ENCODE measurements at regions not wholly inside any gene's neighbourhood (a gene's known extent, or its start where the extent isn't known, plus 50 kb on each side); places are given as distances from the start of the nearest gene placed in this dataset.
"Not testable (repeated sequence)": the region's sequence is repeated elsewhere in the genome, so short reads cannot be mapped to it uniquely, and the experiment has no call there.

GRCh38 chr2:4931721-4932365 is 760.3 kb upstream of the SOX11 start:
- Histone ChIP-seq H3K9ac (ENCODE audit: insufficient read length) (no peak overlapping the region), H3K36me3 (ENCODE audit: insufficient read depth, low read length) (no peaks in the 10 kb centered on the region), H3K27ac (no peak overlapping the region), H3K4me3 (no peak overlapping the region), H3K9me3 (ENCODE audit: low read depth, low read length) (no peaks in the 10 kb centered on the region)
- no peak for DNase-seq (ENCODE audit: low read depth, low spot score)
- TF ChIP-seq POLR2AphosphoS5 (IDR thresholded peaks at IDR 0.05; ENCODE audit: borderline replicate concordance, low read depth, low read length) = no peak

GRCh38 chr2:4935291-4935690 is 756.9 kb upstream of the SOX11 start:
- DNase-seq (ENCODE audit: low read depth, low spot score); H3K36me3 ChIP-seq (ENCODE audit: insufficient read depth, low read length); H3K4me3 ChIP-seq; H3K9me3 ChIP-seq (ENCODE audit: low read depth, low read length); H3K27ac ChIP-seq; H3K9ac ChIP-seq (ENCODE audit: insufficient read length): not testable (repeated sequence)

- Histone ChIP-seq H3K27ac (no peak overlapping the region), H3K9me3 (ENCODE audit: low read depth, low read length) (no peaks in the 10 kb centered on the region), H3K36me3 (ENCODE audit: insufficient read depth, low read length) (no peaks in the 10 kb centered on the region), H3K4me3 (no peak overlapping the region), H3K9ac (ENCODE audit: insufficient read length) (no peak overlapping the region)
- no peak for TF ChIP-seq FOXP2 (optimal IDR thresholded peaks at IDR 0.05; ENCODE audit: control extremely low read depth, extremely low read length, insufficient read depth)
- no peak for TF ChIP-seq POLR2AphosphoS5 (IDR thresholded peaks at IDR 0.05; ENCODE audit: borderline replicate concordance, low read depth, low read length)
- TF ChIP-seq EZH2 (IDR thresholded peaks at IDR 0.05) = no peak
- DNase-seq (ENCODE audit: low read depth, low spot score) = no peak
Measured at GRCh38 chr2:4937550-4937949, 754.6 kb upstream of the SOX11 start.

- no peak overlapping the region for H3K9ac ChIP-seq (ENCODE audit: insufficient read length)
- DNase-seq (ENCODE audit: low read depth, low spot score) = no peak
- H3K27ac ChIP-seq = no peak overlapping the region
- H3K4me3 ChIP-seq = no peak overlapping the region
- no peaks in the 10 kb centered on the region for H3K36me3 ChIP-seq (ENCODE audit: insufficient read depth, low read length)
- no peaks in the 10 kb centered on the region for H3K9me3 ChIP-seq (ENCODE audit: low read depth, low read length)
- TF ChIP-seq EZH2 (IDR thresholded peaks at IDR 0.05) = no peak
- TF ChIP-seq FOXP2 (optimal IDR thresholded peaks at IDR 0.05; ENCODE audit: control extremely low read depth, extremely low read length, insufficient read depth) = no peak
- TF ChIP-seq POLR2AphosphoS5 (IDR thresholded peaks at IDR 0.05; ENCODE audit: borderline replicate concordance, low read depth, low read length) = no peak
Measured at GRCh38 chr2:4938206-4938605, 754.0 kb upstream of the SOX11 start.

GRCh38 chr2:4942441-4942840 is 749.7 kb upstream of the SOX11 start:
- Histone ChIP-seq H3K4me3 (no peak overlapping the region), H3K27ac (no peak overlapping the region), H3K9ac (ENCODE audit: insufficient read length) (no peak overlapping the region), H3K9me3 (ENCODE audit: low read depth, low read length) (no peaks in the 10 kb centered on the region), H3K36me3 (ENCODE audit: insufficient read depth, low read length) (no peaks in the 10 kb centered on the region)
- DNase-seq (ENCODE audit: low read depth, low spot score) = no peak
- no peak for TF ChIP-seq FOXP2 (optimal IDR thresholded peaks at IDR 0.05; ENCODE audit: control extremely low read depth, extremely low read length, insufficient read depth)
- no peak for TF ChIP-seq EZH2 (IDR thresholded peaks at IDR 0.05)
- TF ChIP-seq POLR2AphosphoS5 (IDR thresholded peaks at IDR 0.05; ENCODE audit: borderline replicate concordance, low read depth, low read length) = no peak

- no peak for DNase-seq (ENCODE audit: low read depth, low spot score)
- no peak overlapping the region for H3K9ac ChIP-seq (ENCODE audit: insufficient read length)
- no peak for TF ChIP-seq POLR2AphosphoS5 (IDR thresholded peaks at IDR 0.05; ENCODE audit: borderline replicate concordance, low read depth, low read length)
- no peaks in the 10 kb centered on the region for H3K9me3 ChIP-seq (ENCODE audit: low read depth, low read length)
- H3K4me3 ChIP-seq = no peak overlapping the region
- no peak overlapping the region for H3K27ac ChIP-seq
- no peaks in the 10 kb centered on the region for H3K36me3 ChIP-seq (ENCODE audit: insufficient read depth, low read length)
Measured at GRCh38 chr2:4947911-4948310, 744.3 kb upstream of the SOX11 start.

- Histone ChIP-seq H3K9ac (ENCODE audit: insufficient read length) (no peak overlapping the region), H3K9me3 (ENCODE audit: low read depth, low read length) (no peaks in the 10 kb centered on the region), H3K27ac (no peak overlapping the region), H3K36me3 (ENCODE audit: insufficient read depth, low read length) (no peaks in the 10 kb centered on the region), H3K4me3 (no peak overlapping the region)
- DNase-seq (ENCODE audit: low read depth, low spot score) = no peak
- TF ChIP-seq EZH2 (IDR thresholded peaks at IDR 0.05) = no peak
- no peak for TF ChIP-seq FOXP2 (optimal IDR thresholded peaks at IDR 0.05; ENCODE audit: control extremely low read depth, extremely low read length, insufficient read depth)
- TF ChIP-seq POLR2AphosphoS5 (IDR thresholded peaks at IDR 0.05; ENCODE audit: borderline replicate concordance, low read depth, low read length) = no peak
Measured at GRCh38 chr2:4951368-4951767, 740.8 kb upstream of the SOX11 start.

- no peak overlapping the region for H3K27ac ChIP-seq
- no peak for DNase-seq (ENCODE audit: low read depth, low spot score)
- no peaks in the 10 kb centered on the region for H3K9me3 ChIP-seq (ENCODE audit: low read depth, low read length)
- no peak overlapping the region for H3K4me3 ChIP-seq
- TF ChIP-seq EZH2 (IDR thresholded peaks at IDR 0.05) = no peak
- TF ChIP-seq FOXP2 (optimal IDR thresholded peaks at IDR 0.05; ENCODE audit: control extremely low read depth, extremely low read length, insufficient read depth) = no peak
- TF ChIP-seq POLR2AphosphoS5 (IDR thresholded peaks at IDR 0.05; ENCODE audit: borderline replicate concordance, low read depth, low read length) = no peak
- no peak overlapping the region for H3K9ac ChIP-seq (ENCODE audit: insufficient read length)
- no peaks in the 10 kb centered on the region for H3K36me3 ChIP-seq (ENCODE audit: insufficient read depth, low read length)
Measured at GRCh38 chr2:4959219-4959618, 733.0 kb upstream of the SOX11 start.

- Histone ChIP-seq H3K4me3 (no peak overlapping the region), H3K9ac (ENCODE audit: insufficient read length) (no peak overlapping the region), H3K9me3 (ENCODE audit: low read depth, low read length) (no peaks in the 10 kb centered on the region), H3K27ac (no peak overlapping the region), H3K36me3 (ENCODE audit: insufficient read depth, low read length) (no peaks in the 10 kb centered on the region)
- TF ChIP-seq FOXP2 (optimal IDR thresholded peaks at IDR 0.05; ENCODE audit: control extremely low read depth, extremely low read length, insufficient read depth) (no peak), EZH2 (IDR thresholded peaks at IDR 0.05) (no peak), POLR2AphosphoS5 (IDR thresholded peaks at IDR 0.05; ENCODE audit: borderline replicate concordance, low read depth, low read length) (no peak)
- DNase-seq (ENCODE audit: low read depth, low spot score) = no peak
Measured at GRCh38 chr2:4962419-4962818, 729.8 kb upstream of the SOX11 start.
